ENCODE measurements at regions not wholly inside any gene's neighbourhood (a gene's known extent, or its start where the extent isn't known, plus 50 kb on each side); places are given as distances from the start of the nearest gene placed in this dataset.
"Not testable (repeated sequence)": the region's sequence is repeated elsewhere in the genome, so short reads cannot be mapped to it uniquely, and the experiment has no call there.

GRCh38 chr15:84159346-84160269 is 76.0 kb upstream of the GOLGA6L4 start:
- not testable (repeated sequence) for H3K36me3 ChIP-seq (ENCODE audit: control insufficient read depth in 3 of 3, insufficient read depth in 3 of 3, low read length in 3 of 3); H3K27ac ChIP-seq (ENCODE audit: low read depth, low read length); H3K4me1 ChIP-seq (ENCODE audit: control insufficient read depth in 3 of 3, insufficient read depth in 3 of 3, low read length in 3 of 3); H3K27me3 ChIP-seq (ENCODE audit: control insufficient read depth in 3 of 3, insufficient read depth in 3 of 3, low read length in 3 of 3); H3K4me3 ChIP-seq (ENCODE audit: low read length in 3 of 3); H3K9me3 ChIP-seq (ENCODE audit: control insufficient read depth in 3 of 3, low read length in 3 of 3); H3K9ac ChIP-seq (ENCODE audit: low read depth in 1 of 3, low read length in 3 of 3)

- H3K4me1 ChIP-seq (ENCODE audit: control insufficient read depth in 3 of 3, insufficient read depth in 3 of 3, low read length in 3 of 3); H3K9ac ChIP-seq (ENCODE audit: low read depth in 1 of 3, low read length in 3 of 3); H3K9me3 ChIP-seq (ENCODE audit: control insufficient read depth in 3 of 3, low read length in 3 of 3); H3K27ac ChIP-seq (ENCODE audit: low read depth, low read length); H3K27me3 ChIP-seq (ENCODE audit: control insufficient read depth in 3 of 3, insufficient read depth in 3 of 3, low read length in 3 of 3); H3K4me3 ChIP-seq (ENCODE audit: low read length in 3 of 3); H3K36me3 ChIP-seq (ENCODE audit: control insufficient read depth in 3 of 3, insufficient read depth in 3 of 3, low read length in 3 of 3): not testable (repeated sequence)
Observed at GRCh38 chr15:84164423-84165292, 70.9 kb upstream of the GOLGA6L4 start.

- H3K27ac ChIP-seq (ENCODE audit: low read depth, low read length); H3K27me3 ChIP-seq (ENCODE audit: control insufficient read depth in 3 of 3, insufficient read depth in 3 of 3, low read length in 3 of 3); H3K9ac ChIP-seq (ENCODE audit: low read depth in 1 of 3, low read length in 3 of 3); H3K36me3 ChIP-seq (ENCODE audit: control insufficient read depth in 3 of 3, insufficient read depth in 3 of 3, low read length in 3 of 3); H3K4me3 ChIP-seq (ENCODE audit: low read length in 3 of 3); H3K9me3 ChIP-seq (ENCODE audit: control insufficient read depth in 3 of 3, low read length in 3 of 3); H3K4me1 ChIP-seq (ENCODE audit: control insufficient read depth in 3 of 3, insufficient read depth in 3 of 3, low read length in 3 of 3): not testable (repeated sequence)
Observed at GRCh38 chr15:84170029-84170428, 65.5 kb upstream of the GOLGA6L4 start.

GRCh38 chr15:84173231-84173610 is 62.4 kb upstream of the GOLGA6L4 start:
- Histone ChIP-seq H3K9ac (ENCODE audit: low read depth in 1 of 3, low read length in 3 of 3) (peak overlapping the region in 1 of 3 donors; percentile 54), H3K4me3 (ENCODE audit: low read length in 3 of 3) (peak overlapping the region in 1 of 3 donors; percentile 45)
- H3K27me3 ChIP-seq (ENCODE audit: control insufficient read depth in 3 of 3, insufficient read depth in 3 of 3, low read length in 3 of 3); H3K36me3 ChIP-seq (ENCODE audit: control insufficient read depth in 3 of 3, insufficient read depth in 3 of 3, low read length in 3 of 3); H3K9me3 ChIP-seq (ENCODE audit: control insufficient read depth in 3 of 3, low read length in 3 of 3); H3K27ac ChIP-seq (ENCODE audit: low read depth, low read length); H3K4me1 ChIP-seq (ENCODE audit: control insufficient read depth in 3 of 3, insufficient read depth in 3 of 3, low read length in 3 of 3): not testable (repeated sequence)
